Astrocyte (in vitro differentiated cells and primary cell): ENCODE measurements at regions not wholly inside any gene's neighbourhood (a gene's known extent, or its start where the extent isn't known, plus 50 kb on each side); places are given as distances from the start of the nearest gene placed in this dataset.

Source experiments
- CTCF ChIP-seq: IDR thresholded peaks from 2 replicates; pipeline ENCODE4 v1.5.1; 2011; ENCODE audit warnings: low read depth, mild to moderate bottlenecking, inconsistent platforms, low read length, moderate library complexity; ENCODE audit not compliant: insufficient read depth
- EZH2 ChIP-seq: IDR thresholded peaks from 2 replicates; pipeline ENCODE4 v1.6.1; 2012; ENCODE audit warnings: mild to moderate bottlenecking, low read length, inconsistent platforms; ENCODE audit not compliant: insufficient read depth

- no peak for TF ChIP-seq CTCF
- TF ChIP-seq EZH2, result no peak
Observed at GRCh38 chr2:13014783-13015182, 298.0 kb downstream of the TRIB2 start.
